ENCODE measurements at regions not wholly inside any gene's neighbourhood (a gene's known extent, or its start where the extent isn't known, plus 50 kb on each side); places are given as distances from the start of the nearest gene placed in this dataset.

DNA sequence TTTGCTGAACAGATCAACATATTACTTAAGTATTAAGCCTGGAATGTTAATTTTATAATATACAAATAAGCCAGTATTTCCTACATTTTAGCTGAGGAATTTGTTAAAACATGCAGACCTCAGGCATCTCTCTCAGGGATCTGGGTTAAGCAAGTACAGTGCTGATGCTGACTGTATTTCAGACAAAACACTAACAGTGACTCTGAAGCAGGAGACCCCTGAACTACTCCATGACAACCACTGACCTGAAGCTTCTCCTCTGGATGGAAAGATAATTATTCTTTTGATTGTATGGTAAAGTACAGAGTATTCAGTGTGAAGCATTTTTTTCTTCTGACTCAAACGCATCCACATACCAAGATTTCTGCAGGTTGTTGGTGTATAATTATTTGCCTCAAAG, 680.8 kb downstream of the LIG4 start:
- no peak for TF ChIP-seq EZH2 (IDR thresholded peaks at IDR 0.05; ENCODE audit: borderline replicate concordance, low read length)
- TF ChIP-seq, protein P1, sequence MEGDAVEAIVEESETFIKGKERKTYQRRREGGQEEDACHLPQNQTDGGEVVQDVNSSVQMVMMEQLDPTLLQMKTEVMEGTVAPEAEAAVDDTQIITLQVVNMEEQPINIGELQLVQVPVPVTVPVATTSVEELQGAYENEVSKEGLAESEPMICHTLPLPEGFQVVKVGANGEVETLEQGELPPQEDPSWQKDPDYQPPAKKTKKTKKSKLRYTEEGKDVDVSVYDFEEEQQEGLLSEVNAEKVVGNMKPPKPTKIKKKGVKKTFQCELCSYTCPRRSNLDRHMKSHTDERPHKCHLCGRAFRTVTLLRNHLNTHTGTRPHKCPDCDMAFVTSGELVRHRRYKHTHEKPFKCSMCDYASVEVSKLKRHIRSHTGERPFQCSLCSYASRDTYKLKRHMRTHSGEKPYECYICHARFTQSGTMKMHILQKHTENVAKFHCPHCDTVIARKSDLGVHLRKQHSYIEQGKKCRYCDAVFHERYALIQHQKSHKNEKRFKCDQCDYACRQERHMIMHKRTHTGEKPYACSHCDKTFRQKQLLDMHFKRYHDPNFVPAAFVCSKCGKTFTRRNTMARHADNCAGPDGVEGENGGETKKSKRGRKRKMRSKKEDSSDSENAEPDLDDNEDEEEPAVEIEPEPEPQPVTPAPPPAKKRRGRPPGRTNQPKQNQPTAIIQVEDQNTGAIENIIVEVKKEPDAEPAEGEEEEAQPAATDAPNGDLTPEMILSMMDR (conservative IDR thresholded peaks at IDR 0.05 in 1 of 2, IDR thresholded peaks at IDR 0.05 in 1 of 2; ENCODE audit: extremely low read depth in 1 of 2, insufficient read depth in 1 of 2, low read depth in 1 of 2, low read length in 2 of 2), result no peak
